ENCODE measurements at regions not wholly inside any gene's neighbourhood (a gene's known extent, or its start where the extent isn't known, plus 50 kb on each side); places are given as distances from the start of the nearest gene placed in this dataset.
A peak's percentile ranks its signal among the peaks of the same experiment; 100 is the strongest.

DNA sequence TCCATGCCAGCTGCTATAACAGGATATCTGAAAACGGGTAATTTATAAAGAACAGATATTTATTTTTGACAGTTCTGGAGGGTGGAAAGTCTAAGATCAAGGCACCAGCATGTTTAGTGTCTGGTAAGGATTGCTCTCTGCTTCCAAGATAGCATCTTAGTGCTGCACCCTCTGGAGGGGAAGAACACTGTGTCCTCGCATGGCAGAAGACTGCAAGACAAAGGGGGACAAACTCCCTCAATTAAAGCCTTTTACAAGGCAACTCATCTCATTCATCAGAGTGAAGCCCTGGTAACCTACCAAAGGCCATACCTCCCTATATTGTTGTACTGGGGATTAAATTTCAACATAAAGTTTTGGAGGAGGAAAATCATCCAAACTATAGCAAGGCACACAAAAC, 298.9 kb upstream of the EDIL3 start:
- no peak for DNase-seq

DNA sequence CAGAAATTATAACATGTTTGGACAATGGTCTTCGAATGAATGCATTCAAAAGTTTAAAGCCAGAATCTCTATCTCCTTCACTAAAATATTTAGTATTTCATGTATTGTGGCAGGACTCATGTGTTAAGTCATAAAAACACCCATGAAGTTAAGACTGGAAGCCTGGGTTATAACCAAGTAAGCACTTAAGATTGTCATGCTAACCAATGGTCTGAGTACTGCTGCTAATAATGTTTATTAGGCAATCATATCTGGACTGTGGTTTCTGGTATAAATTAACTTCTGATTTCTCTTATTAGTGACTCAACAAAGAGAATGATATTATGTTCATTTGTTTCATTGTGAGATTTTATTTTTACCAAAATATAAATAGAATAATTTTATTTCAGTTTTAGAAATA, 297.9 kb upstream of the EDIL3 start:
- no peak for DNase-seq

DNA sequence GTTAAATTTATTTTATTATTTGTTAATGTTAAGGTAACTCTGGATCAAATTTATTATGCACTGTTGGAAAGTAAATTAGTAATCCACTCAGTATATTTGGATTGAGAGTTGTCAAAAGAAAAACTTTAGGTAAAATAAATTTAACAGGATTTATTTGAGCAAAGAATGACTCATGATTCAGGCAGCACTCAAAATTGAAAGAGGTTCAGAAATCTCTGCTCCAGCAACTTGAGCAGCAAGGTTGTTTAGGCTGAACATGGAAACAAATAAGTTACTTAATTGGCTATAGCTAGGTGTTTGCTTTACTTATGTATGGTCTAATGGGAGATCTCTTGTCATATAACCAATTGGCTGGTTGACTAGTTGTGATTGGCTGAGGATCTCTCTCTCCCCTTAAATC, 296.2 kb upstream of the EDIL3 start:
- DNase-seq = no peak

DNA sequence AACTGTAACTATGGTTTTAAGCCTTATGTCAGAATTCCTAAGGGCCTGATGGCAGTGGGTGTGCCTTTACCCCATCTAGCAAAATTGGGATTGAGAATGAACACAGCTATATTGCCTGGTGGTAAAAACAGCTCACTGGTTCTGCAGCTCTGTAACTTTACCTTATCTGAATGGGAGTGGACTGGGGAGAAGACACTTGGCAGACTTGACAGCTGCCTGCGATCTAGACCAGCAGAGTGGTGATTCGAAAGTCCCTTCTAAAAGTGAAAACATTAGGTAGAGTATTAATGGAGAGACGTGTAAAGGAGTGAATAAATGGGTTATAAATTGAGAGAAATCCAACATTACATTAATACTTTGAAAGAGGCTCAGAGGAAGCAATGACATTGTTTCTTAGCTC, 289.1 kb upstream of the EDIL3 start:
- DNase-seq = no peak

DNA sequence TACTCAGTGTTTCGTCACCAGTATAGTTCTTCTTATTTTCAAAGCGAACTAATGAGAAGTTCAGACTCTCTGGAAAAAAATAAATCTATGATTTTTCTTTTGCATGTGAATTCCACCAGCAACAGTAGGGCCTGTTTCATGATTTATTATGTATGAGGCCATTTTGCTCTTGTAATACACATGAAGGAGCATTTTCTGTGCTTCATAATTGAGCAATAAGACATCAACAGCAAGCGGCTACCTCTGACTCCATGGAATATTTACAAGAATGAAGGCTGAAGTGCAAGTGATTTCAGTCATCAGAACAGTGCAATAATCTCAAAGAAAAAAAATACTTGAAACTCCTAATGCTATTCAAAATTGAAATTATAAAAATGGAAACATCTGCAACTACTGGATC, 282.9 kb upstream of the EDIL3 start:
- DNase-seq = no peak

DNA sequence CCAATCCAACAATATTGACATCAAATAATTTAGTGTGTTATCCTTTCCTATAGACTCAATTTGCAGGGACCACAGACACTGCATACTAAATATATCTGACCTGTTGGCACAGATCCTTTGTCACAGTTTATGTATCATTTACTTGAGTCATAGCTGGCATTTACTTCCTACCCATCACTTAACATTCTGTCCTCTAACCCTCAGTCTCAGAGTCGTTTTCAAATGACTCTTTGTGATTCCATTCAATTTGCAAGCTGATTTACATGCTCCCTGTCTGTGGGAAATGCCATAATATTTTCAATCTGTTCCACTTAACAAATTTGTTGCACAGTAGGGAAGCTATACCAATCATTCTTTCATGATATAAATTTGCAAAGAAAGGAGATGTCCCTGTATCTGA, 265.7 kb upstream of the EDIL3 start:
- DNase-seq = no peak

DNA sequence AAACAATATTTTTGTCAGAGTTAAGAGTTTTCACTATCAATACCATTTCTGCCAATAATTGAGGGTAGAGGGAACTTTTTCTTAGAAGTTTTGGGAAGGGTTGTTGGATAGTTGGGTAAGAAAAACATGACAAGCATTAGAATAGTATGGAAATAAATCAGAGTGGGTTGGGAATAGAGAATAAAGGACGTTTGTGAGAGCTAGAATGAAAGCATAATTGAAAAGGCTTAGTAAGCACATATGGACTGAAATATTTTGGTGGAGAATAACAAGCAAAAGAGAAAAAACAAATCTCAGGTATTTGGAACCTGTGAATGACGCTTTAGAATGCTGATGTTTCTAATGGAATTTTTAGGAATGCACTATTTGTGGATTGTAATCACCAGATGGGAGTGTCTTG, 262.9 kb upstream of the EDIL3 start:
- DNase-seq = no peak

DNA sequence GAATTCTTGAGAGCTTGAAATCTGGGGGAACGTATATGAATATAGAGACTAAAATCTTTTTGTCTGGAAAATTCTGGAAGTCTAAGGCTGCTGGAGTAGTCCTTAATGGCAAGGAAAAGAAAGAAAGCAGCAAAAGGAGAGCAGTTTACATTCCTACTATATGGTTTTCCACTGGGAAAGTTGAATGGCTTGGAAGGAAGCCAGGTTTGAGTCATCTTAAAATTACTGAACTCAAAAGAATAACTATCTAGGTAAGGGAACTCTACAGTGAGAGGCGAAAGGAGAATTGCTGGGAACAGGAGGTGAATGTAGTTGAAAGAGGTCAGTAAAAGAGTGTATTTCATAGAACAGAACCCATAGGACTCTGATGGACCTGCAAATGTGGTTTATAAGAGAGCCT, 258.1 kb upstream of the EDIL3 start:
- no peak for DNase-seq

DNA sequence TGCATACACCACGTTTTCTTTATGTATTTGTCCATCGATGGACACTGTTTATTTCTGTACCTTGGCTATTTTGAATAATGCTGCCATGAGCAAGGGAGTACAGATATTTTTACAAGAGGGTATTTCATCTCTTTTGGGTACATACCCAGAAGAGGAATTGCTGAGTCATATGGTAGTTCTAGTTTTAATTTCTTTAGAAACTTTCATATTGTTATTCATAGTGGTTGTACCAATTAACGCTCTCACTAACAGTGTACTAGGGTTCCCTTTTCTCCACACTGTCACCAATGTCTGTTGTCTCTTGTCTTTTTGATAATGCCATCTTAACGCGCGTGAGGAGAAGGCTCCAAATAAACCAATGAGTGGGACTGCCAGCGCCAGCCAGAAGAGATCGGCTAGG, 257.6 kb upstream of the EDIL3 start:
- no peak for DNase-seq

DNA sequence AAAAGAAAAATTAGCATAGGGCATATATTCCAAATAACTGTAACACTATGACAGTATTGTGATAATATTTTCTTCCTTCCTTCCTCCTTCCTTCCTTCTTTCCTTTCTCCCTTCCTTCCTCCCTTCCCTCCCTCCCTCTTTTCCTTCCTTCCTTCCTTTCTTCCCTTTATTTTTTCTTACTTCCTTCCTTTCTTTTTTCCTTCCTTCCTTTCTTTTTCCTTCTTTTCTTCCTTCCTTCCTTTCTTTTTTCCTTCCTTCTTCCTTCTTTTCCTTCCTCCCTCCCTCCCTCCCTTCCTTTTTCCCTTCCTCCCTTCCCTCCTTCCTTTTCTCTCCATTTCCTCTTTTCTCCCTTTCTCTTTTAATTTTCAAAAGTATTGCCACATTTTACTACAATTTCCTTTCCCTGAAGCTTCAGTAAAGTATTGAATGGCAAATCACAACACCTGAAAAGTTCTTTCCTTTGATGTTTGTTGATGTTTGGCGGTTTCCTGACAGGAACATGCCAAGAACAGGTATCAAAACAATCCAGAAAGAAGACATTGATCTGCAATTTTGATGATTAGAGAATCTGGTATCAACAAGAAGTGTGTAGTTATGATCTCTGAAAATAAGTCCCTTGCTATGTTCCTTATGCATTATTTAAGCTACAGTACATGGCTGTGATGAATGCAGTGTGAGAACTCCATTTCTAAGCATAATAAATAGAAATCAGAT, 253.1 kb upstream of the EDIL3 start:
- DNase-seq = no peak

DNA sequence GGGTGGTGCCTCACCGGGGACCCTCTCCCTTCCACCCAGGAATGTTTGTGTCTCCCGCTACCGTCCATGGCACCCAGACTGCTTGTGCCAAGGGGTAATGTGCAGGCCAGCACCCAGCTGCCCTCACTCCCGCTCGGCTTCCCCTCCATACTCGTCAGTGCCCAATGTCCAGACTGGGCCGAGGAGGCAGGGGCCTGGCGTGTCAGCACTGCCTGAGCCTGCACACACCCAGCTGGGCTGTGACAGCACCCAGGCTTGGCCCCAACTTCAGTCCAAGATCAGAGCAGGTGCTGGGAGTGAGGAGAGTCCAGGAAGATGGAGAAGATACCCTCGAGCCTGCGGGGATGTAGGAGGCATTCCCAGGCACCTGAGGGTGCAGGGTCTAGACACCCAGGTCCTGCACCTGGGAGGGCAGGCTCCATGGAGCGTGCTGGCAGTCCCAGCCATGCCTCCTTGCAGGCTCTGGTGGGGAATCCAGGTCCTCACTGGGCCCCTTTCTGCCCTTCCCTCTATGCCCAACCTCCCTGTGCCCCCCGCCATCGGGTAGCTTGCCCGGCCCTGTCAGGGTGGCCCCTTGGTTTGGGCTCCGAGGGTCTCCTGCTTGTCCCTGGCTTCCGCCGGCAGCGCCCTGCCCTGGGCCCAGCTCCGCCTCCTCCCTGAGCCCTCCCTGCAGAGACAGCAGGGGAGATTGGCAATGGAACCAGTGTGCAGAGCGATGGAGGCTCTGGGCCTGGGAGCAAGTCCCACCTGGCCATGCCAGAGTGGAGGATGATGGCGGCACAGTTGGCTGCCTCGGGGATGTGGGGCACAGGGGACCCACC, 250.8 kb upstream of the EDIL3 start:
- DNase-seq = no peak

DNA sequence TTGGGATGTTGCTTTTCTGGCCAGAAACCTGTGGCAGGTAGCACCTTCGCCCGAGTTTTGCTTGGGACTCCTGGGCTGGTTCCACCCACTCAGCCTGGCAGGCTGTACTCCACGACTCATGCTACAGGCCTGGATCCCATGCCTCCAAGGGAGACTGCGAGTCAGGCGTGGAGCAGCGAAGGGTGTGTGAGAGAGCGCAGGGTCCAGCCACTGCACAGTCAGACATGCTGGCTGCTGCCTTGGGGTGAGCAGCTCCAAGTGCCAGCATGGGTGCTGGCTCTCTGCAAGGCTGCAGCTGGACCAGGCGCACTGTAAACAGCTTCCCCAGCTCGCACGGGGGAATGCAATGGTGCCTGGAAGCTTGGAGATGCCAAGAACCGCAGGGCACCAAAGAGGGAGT, 249.6 kb upstream of the EDIL3 start:
- no peak for DNase-seq

DNA sequence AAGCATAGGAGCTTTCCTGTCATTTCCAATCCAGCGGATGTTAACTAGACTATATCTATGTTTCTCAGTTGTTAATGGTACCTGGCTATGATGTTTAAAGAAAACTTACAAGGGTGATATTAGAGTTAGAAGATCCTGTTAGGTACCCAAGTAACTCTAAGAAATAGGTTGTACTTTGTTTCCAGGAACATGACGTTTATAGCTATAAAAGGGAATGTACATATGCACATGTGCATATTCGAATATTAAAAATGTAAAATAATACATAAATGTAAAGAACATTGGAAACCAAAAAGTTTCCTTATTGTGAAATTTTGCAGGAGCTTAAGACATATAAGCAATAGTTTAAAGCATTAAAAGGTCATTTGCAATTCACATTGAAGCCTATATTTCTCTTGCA, 247.7 kb upstream of the EDIL3 start:
- no peak for DNase-seq

DNA sequence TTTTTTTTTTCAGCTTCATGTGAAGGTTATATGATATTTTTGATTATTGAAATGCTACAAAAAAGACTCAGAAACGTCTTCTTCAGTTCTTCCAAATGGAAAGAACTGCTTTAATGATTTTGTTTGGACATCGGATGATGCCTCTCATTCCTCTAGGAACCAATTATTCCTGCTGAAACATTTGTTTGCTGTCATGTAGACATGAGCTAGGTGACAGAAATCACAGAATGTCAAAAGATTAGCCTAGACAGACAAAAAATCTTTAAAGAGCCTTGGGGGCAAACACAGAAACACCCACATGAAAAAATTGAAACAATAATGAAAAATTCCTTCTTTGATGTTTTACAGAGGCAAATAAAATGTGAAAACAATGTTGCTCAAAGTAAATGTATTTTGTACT, 244.2 kb upstream of the EDIL3 start:
- DNase-seq = no peak

DNA sequence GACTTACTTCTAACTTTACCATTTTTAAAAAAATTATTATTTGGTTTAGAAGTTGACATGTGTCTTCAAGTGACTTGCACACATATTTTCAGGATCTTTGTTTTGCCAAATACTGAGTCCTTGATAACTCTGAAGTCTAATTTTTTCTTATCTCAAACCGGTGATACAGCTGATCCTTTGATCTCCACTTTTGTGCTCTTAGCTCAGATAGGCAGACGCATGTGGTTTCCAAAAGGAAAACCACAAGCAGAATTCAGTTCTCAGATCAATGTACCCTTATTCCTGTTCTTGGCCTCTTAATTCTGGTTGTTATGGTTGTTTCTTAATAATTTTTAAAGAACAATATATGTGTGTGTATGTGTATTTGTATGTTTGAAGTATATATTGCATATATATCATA, 238.3 kb upstream of the EDIL3 start:
- DNase-seq = no peak

DNA sequence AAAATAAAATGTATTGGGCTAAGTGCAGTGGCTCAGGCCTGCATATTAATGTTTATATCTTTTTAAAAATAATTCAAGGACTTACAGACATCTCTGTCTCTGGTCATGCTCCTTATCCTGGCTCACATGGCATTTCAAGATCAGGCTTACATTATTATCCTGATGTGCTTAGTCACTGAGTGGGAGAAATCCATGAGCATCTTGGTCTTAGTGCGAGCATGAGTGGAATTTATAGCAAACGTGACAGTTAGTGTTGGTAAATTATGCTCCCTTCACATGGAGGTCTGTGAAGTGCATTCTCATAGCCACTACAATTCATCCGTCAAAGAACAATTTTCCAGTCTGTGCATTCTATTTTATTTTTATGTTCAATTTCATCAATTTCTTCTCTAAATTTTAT, 237.8 kb upstream of the EDIL3 start:
- no peak for DNase-seq

DNA sequence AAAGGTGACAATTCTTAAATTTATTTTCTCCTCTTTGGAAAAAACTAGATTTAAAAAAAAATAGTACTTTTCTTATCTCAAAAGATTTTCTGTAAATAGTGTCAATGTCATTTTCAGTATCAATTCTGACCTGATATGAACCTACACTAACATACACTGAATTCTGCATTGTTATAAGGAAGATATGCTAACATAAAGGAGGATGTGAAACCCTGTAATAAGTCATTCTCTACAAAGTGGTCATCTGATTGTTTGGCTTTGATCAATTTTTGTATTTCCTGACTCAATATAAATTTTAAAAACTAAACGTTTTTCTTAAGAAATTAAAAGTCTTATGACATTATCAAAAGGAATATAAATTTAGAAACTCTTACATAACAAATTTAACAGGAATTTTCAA, 233.6 kb upstream of the EDIL3 start:
- no peak for DNase-seq

DNA sequence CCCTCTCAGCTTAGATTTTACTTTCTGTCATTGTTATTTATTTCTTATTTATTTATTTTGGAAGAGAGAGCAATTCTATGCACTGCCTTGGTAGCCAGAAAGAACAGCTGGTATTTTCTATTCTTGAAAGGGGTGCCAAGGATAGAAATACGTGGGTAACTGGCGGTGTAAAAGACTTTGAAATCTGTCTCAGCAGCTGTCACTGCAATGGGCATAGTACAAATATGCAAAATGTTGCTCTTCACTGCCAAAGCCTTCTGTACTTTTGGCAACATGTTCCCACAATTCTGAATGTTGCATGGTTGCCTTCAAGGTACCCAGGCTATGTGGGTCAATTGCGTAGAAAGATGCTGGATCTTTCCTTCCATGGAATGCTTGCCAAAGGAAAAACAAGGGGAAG, 230.2 kb upstream of the EDIL3 start:
- DNase-seq = peak; percentile 52 to 72

DNA sequence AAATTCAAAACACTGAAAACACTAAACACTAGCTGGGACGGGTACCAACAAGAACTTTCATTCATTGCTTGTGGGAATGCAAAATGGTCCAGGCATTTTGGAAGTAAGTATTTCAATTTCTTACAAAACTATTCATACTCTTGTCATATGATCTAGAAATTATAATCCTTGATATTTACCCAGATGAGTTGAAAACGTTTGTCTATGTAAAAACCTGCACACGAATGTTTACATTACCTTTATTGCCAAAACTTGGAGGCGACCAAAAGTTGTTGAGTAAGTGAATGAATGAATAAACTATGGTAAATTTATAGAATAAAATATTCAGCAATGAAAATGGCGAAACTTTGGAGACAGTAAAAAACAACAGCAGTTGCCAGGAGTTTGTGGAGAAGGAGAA, 222.1 kb upstream of the EDIL3 start:
- no peak for DNase-seq

DNA sequence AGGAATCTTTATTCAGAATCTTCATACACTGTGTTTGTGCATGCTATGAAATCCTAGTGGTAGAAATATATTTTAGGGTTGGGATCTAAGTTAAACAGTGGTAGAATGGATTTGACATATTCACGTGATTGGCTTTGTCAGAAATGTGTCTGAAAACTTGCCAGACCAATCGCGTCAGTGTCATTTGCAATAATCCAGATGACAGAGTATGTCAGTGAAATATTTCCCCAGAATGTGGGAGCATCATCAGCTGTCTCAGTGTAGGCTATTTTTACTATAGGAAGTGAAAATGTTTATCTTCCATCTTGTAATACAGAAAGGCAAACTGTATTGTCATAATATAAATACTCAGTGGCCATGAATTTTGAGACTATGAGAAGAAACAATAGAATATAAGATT, 220.6 kb upstream of the EDIL3 start:
- DNase-seq = no peak

DNA sequence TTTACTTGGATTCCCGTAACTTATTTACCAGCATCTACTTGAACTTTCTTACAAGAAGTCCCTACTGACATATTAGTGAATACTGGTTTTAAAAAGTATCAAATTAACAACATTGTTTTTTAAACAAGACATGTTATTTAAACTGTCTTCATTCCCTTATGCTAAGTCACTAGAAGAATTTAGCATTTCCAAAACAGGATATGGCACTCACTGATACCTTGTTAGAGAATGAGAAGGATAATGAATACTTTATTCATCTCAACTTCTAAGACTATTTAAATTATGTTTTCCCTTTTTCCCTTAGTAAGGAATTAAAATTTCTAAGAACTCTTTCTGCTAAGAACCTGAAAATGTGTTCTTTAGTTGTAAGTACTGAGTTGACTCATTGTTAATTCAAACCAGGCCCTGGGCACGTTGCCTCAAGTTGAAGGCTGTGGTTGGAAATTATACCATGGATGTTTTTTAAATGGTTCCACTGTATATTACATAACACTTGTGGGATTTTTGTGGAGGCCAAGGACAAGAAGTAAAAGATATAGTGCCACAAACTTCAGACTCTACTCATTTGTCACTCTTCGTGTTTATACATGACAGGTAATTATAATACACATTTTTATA, 219.0 kb upstream of the EDIL3 start:
- DNase-seq = no peak

DNA sequence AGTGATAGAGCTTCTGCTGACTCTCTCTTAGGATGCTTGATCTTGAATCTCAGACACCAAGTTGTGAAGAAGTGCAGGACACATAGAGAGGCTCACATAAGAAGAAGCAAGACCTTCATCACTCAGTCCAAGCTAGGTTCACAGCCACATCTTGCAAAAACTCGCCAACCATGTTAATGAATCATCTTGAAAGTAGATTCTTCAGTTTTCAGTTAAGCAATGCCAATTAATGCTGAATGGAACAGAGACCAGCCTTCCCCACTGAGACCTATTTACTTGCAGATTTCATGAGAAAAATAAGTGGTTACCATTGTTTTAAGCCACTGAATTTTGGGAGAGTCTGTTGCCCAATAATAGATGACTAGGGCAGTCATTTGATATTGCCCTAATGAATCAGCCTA, 217.7 kb upstream of the EDIL3 start:
- DNase-seq = no peak

DNA sequence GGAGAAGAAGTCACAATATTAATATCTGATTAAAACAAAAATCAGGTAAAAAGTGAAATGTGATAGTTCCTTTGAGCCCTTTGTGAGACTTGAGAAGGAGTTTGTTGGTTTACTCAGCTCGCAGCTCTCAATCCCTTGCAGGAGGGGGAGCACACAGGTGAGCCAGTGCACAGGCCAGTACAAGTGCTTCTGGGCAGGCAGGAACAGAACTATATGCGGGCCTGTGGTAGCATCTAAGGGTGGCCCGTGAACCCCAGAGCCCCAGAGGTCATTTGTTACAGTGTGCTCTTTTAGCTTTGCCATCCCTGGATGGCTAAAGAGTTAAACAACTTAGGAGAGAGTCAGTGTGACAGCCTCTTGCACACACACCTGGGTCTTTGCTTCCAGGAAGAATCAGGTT, 215.3 kb upstream of the EDIL3 start:
- DNase-seq = no peak

DNA sequence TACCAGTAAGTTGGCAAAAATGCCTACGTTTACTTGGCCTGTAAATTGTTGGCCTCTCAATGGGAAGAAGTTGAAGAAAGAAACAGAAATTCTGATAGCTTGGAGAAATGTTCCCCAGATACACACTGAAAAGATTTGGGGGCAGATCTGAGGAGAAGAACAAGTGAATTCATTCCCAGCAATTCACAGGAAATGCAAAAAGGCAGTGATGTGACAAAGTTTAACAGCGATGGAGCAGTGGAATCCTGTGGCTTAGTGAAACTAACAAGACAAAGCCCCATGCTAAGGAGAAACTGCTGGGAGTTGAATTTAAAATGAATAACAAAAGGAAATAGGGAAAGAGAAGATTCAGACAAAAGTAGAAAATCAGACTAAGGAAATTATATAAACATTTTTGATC, 213.2 kb upstream of the EDIL3 start:
- no peak for DNase-seq

All from cerebellar nuclear complex (tissue), 1 donor.